Fibroblast of upper back skin (primary cell): ENCODE measurements at regions not wholly inside any gene's neighbourhood (a gene's known extent, or its start where the extent isn't known, plus 50 kb on each side); places are given as distances from the start of the nearest gene placed in this dataset.
"Not testable (repeated sequence)": the region's sequence is repeated elsewhere in the genome, so short reads cannot be mapped to it uniquely, and the experiment has no call there.

Experiments used
- DNase-seq: peaks from one replicate; pipeline ENCODE4 v3.0.0-alpha.2; 2013

GRCh38 chr12:17352164-17352563 lies 737.8 kb downstream of the RERGL start:
- no peak for DNase-seq

GRCh38 chr12:17348311-17348710 lies 741.7 kb downstream of the RERGL start:
- DNase-seq, result no peak

- no peak for DNase-seq
Observed at GRCh38 chr12:17344649-17345048, 738.7 kb upstream of the LMO3 start.

- DNase-seq, result no peak
Observed at GRCh38 chr12:17342381-17342961, 736.5 kb upstream of the LMO3 start.

GRCh38 chr12:17335487-17335886 lies 729.5 kb upstream of the LMO3 start:
- DNase-seq, result no peak

- DNase-seq, result no peak
Observed at GRCh38 chr12:17334784-17335183, 728.8 kb upstream of the LMO3 start.

GRCh38 chr12:17333287-17333686 lies 727.3 kb upstream of the LMO3 start:
- no peak for DNase-seq

- no peak for DNase-seq
Observed at GRCh38 chr12:17326649-17327048, 720.7 kb upstream of the LMO3 start.

GRCh38 chr12:17322090-17322489 lies 716.1 kb upstream of the LMO3 start:
- no peak for DNase-seq

GRCh38 chr12:17304503-17305347 lies 698.8 kb upstream of the LMO3 start:
- DNase-seq, result no peak

- no peak for DNase-seq
Observed at GRCh38 chr12:17302001-17302400, 696.0 kb upstream of the LMO3 start.

GRCh38 chr12:17301544-17301943 lies 695.6 kb upstream of the LMO3 start:
- no peak for DNase-seq

GRCh38 chr12:17296882-17297281 lies 690.9 kb upstream of the LMO3 start:
- DNase-seq, result no peak

- no peak for DNase-seq
Observed at GRCh38 chr12:17286874-17287273, 680.9 kb upstream of the LMO3 start.

- no peak for DNase-seq
Observed at GRCh38 chr12:17284873-17285272, 678.9 kb upstream of the LMO3 start.

- DNase-seq, result no peak
Observed at GRCh38 chr12:17283563-17283962, 677.6 kb upstream of the LMO3 start.

GRCh38 chr12:17282169-17282568 lies 676.2 kb upstream of the LMO3 start:
- not testable (repeated sequence) for DNase-seq

GRCh38 chr12:17278946-17279345 lies 673.0 kb upstream of the LMO3 start:
- DNase-seq, result no peak

- no peak for DNase-seq
Observed at GRCh38 chr12:17276196-17276595, 670.2 kb upstream of the LMO3 start.

- DNase-seq, result no peak
Observed at GRCh38 chr12:17266856-17267255, 660.9 kb upstream of the LMO3 start.

- DNase-seq, result no peak
Observed at GRCh38 chr12:17264603-17265002, 658.6 kb upstream of the LMO3 start.

GRCh38 chr12:17239874-17240273 lies 633.9 kb upstream of the LMO3 start:
- DNase-seq, result no peak

GRCh38 chr12:17235996-17236395 lies 630.0 kb upstream of the LMO3 start:
- DNase-seq, result no peak

GRCh38 chr12:17215759-17216570 lies 610.0 kb upstream of the LMO3 start:
- DNase-seq, result no peak
